GM23338 (cell line): ENCODE measurements at regions not wholly inside any gene's neighbourhood (a gene's known extent, or its start where the extent isn't known, plus 50 kb on each side); places are given as distances from the start of the nearest gene placed in this dataset.

Source experiments
- CTCF ChIP-seq, 2 experiments: fragments of 200-600 bp in 1 of 2; sonication (generic) in 1 of 2; conservative IDR thresholded peaks; 2 replicates each; pipeline versions ENCODE4 v1.5.1 to v1.6.1; 2016 to 2017; ENCODE audit warnings: antibody characterized with exemption in 2 of 2, low read depth in 2 of 2, mild to moderate bottlenecking in 2 of 2, moderate library complexity in 1 of 2
- EZH2 ChIP-seq: fragments of 200-600 bp; sonication (generic); IDR thresholded peaks from one replicate; pipeline ENCODE4 v1.8.0; 2017; ENCODE audit warnings: antibody characterized with exemption, mild to moderate bottlenecking, low read depth; ENCODE audit not compliant: unreplicated experiment
- POLR2AphosphoS5 ChIP-seq: IDR thresholded peaks from 2 replicates; pipeline ENCODE4 v1.6.1; 2016; ENCODE audit warnings: antibody characterized with exemption, low read depth
- REST ChIP-seq: IDR thresholded peaks from one replicate; pipeline ENCODE4 v1.6.1; 2018; ENCODE audit warnings: antibody characterized with exemption; ENCODE audit not compliant: unreplicated experiment

GRCh38 chr2:7812231-7812995 lies 869.4 kb upstream of the ID2 start:
- TF ChIP-seq POLR2AphosphoS5 (no peak), CTCF (conservative IDR thresholded peaks at IDR 0.05; ENCODE audit: low read depth in 2 of 2) (no peak), EZH2 (no peak), REST (no peak)
